HG02884 (cell line): ENCODE measurements at regions not wholly inside any gene's neighbourhood (a gene's known extent, or its start where the extent isn't known, plus 50 kb on each side); places are given as distances from the start of the nearest gene placed in this dataset.

Source experiments
- ATAC-seq: cut with Tn5 transposase; IDR thresholded peaks from one replicate; pipeline ENCODE4 v1.9.1; 2021; ENCODE audit warnings: mild to moderate bottlenecking, moderate library complexity; ENCODE audit not compliant: unreplicated experiment

GRCh38 chr10:4354382-4354812 lies 471.6 kb upstream of the AKR1E2 start:
- no peak for ATAC-seq

GRCh38 chr10:4353964-4354363 lies 472.0 kb upstream of the AKR1E2 start:
- no peak for ATAC-seq

- ATAC-seq: no peak
These were observed 472.9 kb upstream of the AKR1E2 start for GRCh38 chr10:4353059-4353655.

- ATAC-seq: no peak
These were observed 473.5 kb upstream of the AKR1E2 start for GRCh38 chr10:4352414-4352961.

- no peak for ATAC-seq
These were observed 474.1 kb upstream of the AKR1E2 start for GRCh38 chr10:4351723-4352413.

- ATAC-seq: no peak
These were observed 478.6 kb upstream of the AKR1E2 start for GRCh38 chr10:4347397-4347796.

- ATAC-seq: no peak
These were observed 479.9 kb upstream of the AKR1E2 start for GRCh38 chr10:4345877-4346646.

- ATAC-seq: no peak
These were observed 481.5 kb upstream of the AKR1E2 start for GRCh38 chr10:4344492-4344994.

- ATAC-seq: no peak
These were observed 482.1 kb upstream of the AKR1E2 start for GRCh38 chr10:4343873-4344272.

GRCh38 chr10:4343091-4343490 lies 482.9 kb upstream of the AKR1E2 start:
- no peak for ATAC-seq

- no peak for ATAC-seq
These were observed 487.2 kb upstream of the AKR1E2 start for GRCh38 chr10:4338768-4339167.

GRCh38 chr10:4337563-4337962 lies 488.4 kb upstream of the AKR1E2 start:
- ATAC-seq: no peak

- ATAC-seq: no peak
These were observed 491.1 kb upstream of the AKR1E2 start for GRCh38 chr10:4334871-4335270.

GRCh38 chr10:4334015-4334414 lies 492.0 kb upstream of the AKR1E2 start:
- no peak for ATAC-seq

- ATAC-seq: no peak
These were observed 492.5 kb upstream of the AKR1E2 start for GRCh38 chr10:4333459-4333894.

- ATAC-seq: no peak
These were observed 493.1 kb upstream of the AKR1E2 start for GRCh38 chr10:4332764-4333458.

- no peak for ATAC-seq
These were observed 494.9 kb upstream of the AKR1E2 start for GRCh38 chr10:4331150-4331549.

GRCh38 chr10:4330636-4331035 lies 495.4 kb upstream of the AKR1E2 start:
- ATAC-seq: no peak

GRCh38 chr10:4329225-4329624 lies 496.8 kb upstream of the AKR1E2 start:
- no peak for ATAC-seq

- ATAC-seq: no peak
These were observed 499.4 kb upstream of the AKR1E2 start for GRCh38 chr10:4326647-4327046.

- no peak for ATAC-seq
These were observed 506.1 kb upstream of the AKR1E2 start for GRCh38 chr10:4319870-4320367.
